Endothelial cell of umbilical vein (primary cell): ENCODE measurements at regions not wholly inside any gene's neighbourhood (a gene's known extent, or its start where the extent isn't known, plus 50 kb on each side); places are given as distances from the start of the nearest gene placed in this dataset.

Source experiments
- BruUV-seq: library from RNA; stranded (reverse); fragments of 400-500 nt; replicated peaks from 2 replicates; lab custom pipeline; 2021; lab: Mats Ljungman, UMichigan
- CTCF ChIA-PET: fragments of 300-600, 350-600 bp; sonication (Branson Sonifier 250); formaldehyde crosslinking; loops from one replicate; lab custom pipeline; 2021; ENCODE audit warnings: antibody characterized with exemption, inconsistent platforms; lab: Charles Lee
- POLR2A ChIA-PET: fragments of 300-600, 350-600 bp; sonication (Branson Sonifier 250); formaldehyde crosslinking; loops from one replicate; lab custom pipeline; 2021; ENCODE audit warnings: antibody characterized with exemption, inconsistent platforms; lab: Charles Lee
- DNase-seq: peaks from one replicate; pipeline ENCODE4 v3.0.0-alpha.2; 2011; ENCODE audit warnings: low read depth, low spot score
- FAIRE-seq: peaks from 2 replicates; lab custom pipeline; 2011; peaks lifted over from hg19 to GRCh38; lab: Jason Lieb, UNC
- H2AFZ ChIP-seq: 2 replicates; pipeline ENCODE4 v1.6.0; 2012; ENCODE audit warnings: low read depth, low read length, control low read depth, inconsistent platforms
- H3K27ac ChIP-seq: 2 replicates; pipeline ENCODE4 v1.5.1; 2011; ENCODE audit warnings: low read depth, mild to moderate bottlenecking, control low read depth, low read length, moderate library complexity; ENCODE audit not compliant: insufficient read depth
- H3K27me3 ChIP-seq, 2 experiments: 2 replicates each; pipeline versions ENCODE4 v1.6.0 to v1.6.1; 2011; ENCODE audit warnings: low read length in 2 of 2, mixed read lengths in 1 of 2; ENCODE audit not compliant: control insufficient read depth in 2 of 2, insufficient read depth in 2 of 2
- H3K36me3 ChIP-seq, 2 experiments: 2 replicates in 1 of 2; 3 replicates in 1 of 2; pipeline ENCODE4 v1.5.1; 2011; ENCODE audit warnings: low read length in 2 of 2, mild to moderate bottlenecking in 1 of 2, moderate library complexity in 1 of 2; ENCODE audit not compliant: control insufficient read depth in 2 of 2, insufficient read depth in 2 of 2; ENCODE audit errors: extremely low read depth in 1 of 2
- H3K4me1 ChIP-seq: 3 replicates; pipeline ENCODE4 v1.5.1; 2011; ENCODE audit warnings: mild to moderate bottlenecking, low read length; ENCODE audit not compliant: control insufficient read depth, insufficient read depth; ENCODE audit errors: extremely low read depth
- H3K4me2 ChIP-seq: 2 replicates; pipeline ENCODE4 v1.6.1; 2011; ENCODE audit warnings: low read length, control low read depth, mixed read lengths; ENCODE audit not compliant: insufficient read depth
- H3K4me3 ChIP-seq, 3 experiments: fragments of 200-600 bp in 1 of 3; sonication (generic), shearing (Covaris generic) in 1 of 3; replicated peaks in 1 of 3; 2 replicates each; pipeline ENCODE4 v1.5.1; 2011 to 2016; ENCODE audit warnings: control low read depth in 3 of 3, low read length in 3 of 3, mild to moderate bottlenecking in 2 of 3, inconsistent platforms in 1 of 3, low read depth in 1 of 3, moderate library complexity in 1 of 3; ENCODE audit not compliant: insufficient read depth in 1 of 3
- H3K79me2 ChIP-seq: 2 replicates; pipeline ENCODE4 v1.6.0; 2012; ENCODE audit warnings: low read length, inconsistent platforms; ENCODE audit not compliant: control insufficient read depth, insufficient read depth
- H3K9ac ChIP-seq: replicated peaks from 2 replicates; pipeline ENCODE3; 2011; ENCODE audit warnings: low read length, control low read depth; ENCODE audit not compliant: insufficient read depth; ENCODE audit errors: extremely low read depth
- H3K9me1 ChIP-seq: replicated peaks from 3 replicates; pipeline ENCODE4 v1.6.0; 2011; ENCODE audit warnings: mild to moderate bottlenecking, low read length; ENCODE audit not compliant: control insufficient read depth, insufficient read depth; ENCODE audit errors: extremely low read depth
- H3K9me3 ChIP-seq: replicated peaks from 2 replicates; pipeline ENCODE4 v1.5.1; 2012; ENCODE audit warnings: low read length, inconsistent platforms; ENCODE audit not compliant: control insufficient read depth, insufficient read depth
- H4K20me1 ChIP-seq: replicated peaks from 2 replicates; pipeline ENCODE3; 2011; ENCODE audit warnings: mild to moderate bottlenecking, low read length; ENCODE audit not compliant: control insufficient read depth, insufficient read depth; ENCODE audit errors: extremely low read depth
- CTCF ChIP-seq, 2 donors: IDR thresholded peaks; 1 replicate in 1 of 2; 2 replicates in 1 of 2; pipeline ENCODE4 v1.5.1; 2011; ENCODE audit warnings: low read length in 2 of 2, mild to moderate bottlenecking in 2 of 2, moderate library complexity in 2 of 2, control low read depth in 1 of 2, inconsistent platforms in 1 of 2, low read depth in 1 of 2; ENCODE audit not compliant: insufficient read depth in 1 of 2; ENCODE audit errors: extremely low read depth in 1 of 2
- EZH2 ChIP-seq: IDR thresholded peaks from 2 replicates; pipeline ENCODE4 v1.6.1; 2012; ENCODE audit warnings: borderline replicate concordance, low read depth, mild to moderate bottlenecking, moderate library complexity, low read length, inconsistent platforms; ENCODE audit not compliant: severe bottlenecking
- FOS ChIP-seq: IDR thresholded peaks from 2 replicates; pipeline ENCODE4 v1.6.1; 2011; ENCODE audit warnings: mild to moderate bottlenecking, low read length, moderate library complexity, borderline replicate concordance; ENCODE audit not compliant: insufficient read depth
- GATA2 ChIP-seq: IDR thresholded peaks from 2 replicates; pipeline ENCODE4 v1.7.0; 2011; ENCODE audit warnings: low read depth, mild to moderate bottlenecking, moderate library complexity, mixed read lengths, low read length; ENCODE audit not compliant: insufficient read length, insufficient read depth
- JUN ChIP-seq: IDR thresholded peaks from 2 replicates; pipeline ENCODE4 v1.6.1; 2011; ENCODE audit warnings: borderline replicate concordance, low read depth; ENCODE audit not compliant: insufficient read length, insufficient read depth
- MAX ChIP-seq: IDR thresholded peaks from 2 replicates; pipeline ENCODE4 v1.6.1; 2011; ENCODE audit not compliant: insufficient read depth, insufficient read length
- MYC ChIP-seq: IDR thresholded peaks from one replicate; pipeline ENCODE4 v1.6.1; 2011; ENCODE audit warnings: mild to moderate bottlenecking, low read depth, low read length
- POLR2A ChIP-seq: IDR thresholded peaks from 2 replicates; pipeline ENCODE4 v1.6.1; 2012; ENCODE audit warnings: low read depth, mild to moderate bottlenecking, control low read depth, low read length
- POLR2AphosphoS5 ChIP-seq: IDR thresholded peaks from 2 replicates; pipeline ENCODE4 v1.6.1; 2012; ENCODE audit warnings: low read depth, mild to moderate bottlenecking, control low read depth, low read length, moderate library complexity; ENCODE audit not compliant: insufficient read depth
- dilution Hi-C: fragments of 300-500 bp; cut with MboI; formaldehyde crosslinking; loops from one replicate; pipeline ENCODE4 v1.15.0; 2019; ENCODE audit warnings: low sequenced_read_pairs; ENCODE audit not compliant: extremely low pct_ligation_motif_present
- intact Hi-C: fragments of 100-400 bp; cut with micrococcal nuclease; formaldehyde crosslinking; loops from one replicate; pipeline ENCODE4 v1.10.0; 2022

GRCh38 chr5:16238018-16238417, 58.4 kb upstream of the MARCHF11 start:
- Histone ChIP-seq H3K27ac (no peak overlapping the region), H3K9ac (no peak overlapping the region), H4K20me1 (no peaks in the 10 kb centered on the region), H3K27me3 (no peaks in the 10 kb centered on the region), H3K9me1 (no peaks in the 10 kb centered on the region), H3K36me3 (no peaks in the 10 kb centered on the region), H3K4me1 (no peaks in the 10 kb centered on the region), H3K79me2 (no peaks in the 10 kb centered on the region), H3K4me3 (no peak overlapping the region), H3K4me2 (no peak overlapping the region), H3K9me3 (no peaks in the 10 kb centered on the region), H2AFZ (no peak overlapping the region)
- no peak for TF ChIP-seq MYC
- TF ChIP-seq EZH2: no peak
- no peak for TF ChIP-seq POLR2A
- TF ChIP-seq CTCF (IDR thresholded peaks at IDR 0.05; ENCODE audit: extremely low read depth in 1 of 2, insufficient read depth in 1 of 2, low read depth in 1 of 2, low read length in 2 of 2): no peak
- no peak for TF ChIP-seq MAX
- TF ChIP-seq FOS: no peak
- no peak for TF ChIP-seq GATA2
- no peak for TF ChIP-seq POLR2AphosphoS5
- TF ChIP-seq JUN: no peak
- intact Hi-C loops: no loop called here
- DNase-seq: no peak
- ChIA-PET CTCF (no interaction called here), POLR2A (no interaction called here)
- dilution Hi-C loops: no loop called here
- BruUV-seq: no TSS peak
- FAIRE-seq: no peak
